Hippocampal formation (tissue), 2 donors: ENCODE measurements at regions not wholly inside any gene's neighbourhood (a gene's known extent, or its start where the extent isn't known, plus 50 kb on each side); places are given as distances from the start of the nearest gene placed in this dataset.
"Not testable (repeated sequence)": the region's sequence is repeated elsewhere in the genome, so short reads cannot be mapped to it uniquely, and the experiment has no call there.

Experiments used
- DNase-seq, 2 donors: peaks; one replicate each; lab custom pipeline; 2025; lab: John Stamatoyannopoulos, UW

DNA sequence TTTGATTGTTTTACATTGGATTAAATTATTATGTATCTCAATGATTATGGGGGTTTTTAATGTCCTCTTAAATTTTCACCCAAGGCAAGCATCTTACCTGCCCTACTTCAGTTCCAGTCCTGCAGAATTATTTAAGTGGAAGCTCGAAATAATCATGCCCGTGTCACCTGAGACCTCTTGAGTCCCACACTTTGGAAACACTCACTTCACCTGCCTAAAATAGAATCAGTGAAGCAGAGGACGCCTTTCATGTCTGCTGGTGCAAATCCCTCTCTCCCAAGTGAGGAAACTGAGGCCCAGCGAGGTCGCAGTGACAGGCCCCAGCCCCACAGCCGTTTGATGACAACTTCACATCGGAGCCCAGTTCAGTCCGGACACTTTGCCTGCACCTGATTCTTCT, 284.6 kb downstream of the C16orf95 start:
- no peak for DNase-seq

DNA sequence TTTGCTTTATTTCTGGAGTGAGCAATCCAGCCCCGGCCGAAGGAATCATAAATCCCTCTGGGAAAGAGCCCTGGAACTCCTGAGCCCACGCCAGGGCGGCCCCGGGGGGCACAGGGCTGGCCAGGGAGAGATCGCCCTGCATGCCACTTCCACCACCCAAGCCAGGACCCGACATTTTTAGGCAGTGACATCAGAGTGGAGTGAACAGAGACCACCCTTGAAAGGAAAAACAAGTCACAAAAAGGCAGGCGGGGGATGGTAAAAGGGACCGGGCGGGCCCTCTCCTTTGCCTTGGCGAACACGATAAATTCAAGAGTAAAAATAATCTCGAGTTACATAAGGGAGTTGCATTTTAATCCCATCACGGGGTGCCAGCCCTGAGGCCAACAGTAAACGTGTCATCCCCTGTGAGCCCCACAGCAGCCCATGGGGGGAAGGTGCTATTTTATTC, 284.1 kb downstream of the C16orf95 start:
- DNase-seq = no peak

- DNase-seq = no peak
Measured at GRCh38 chr16:87033541-87034300, 283.5 kb downstream of the C16orf95 start.

GRCh38 chr16:87034317-87034716, 282.9 kb downstream of the C16orf95 start:
- DNase-seq = no peak

DNA sequence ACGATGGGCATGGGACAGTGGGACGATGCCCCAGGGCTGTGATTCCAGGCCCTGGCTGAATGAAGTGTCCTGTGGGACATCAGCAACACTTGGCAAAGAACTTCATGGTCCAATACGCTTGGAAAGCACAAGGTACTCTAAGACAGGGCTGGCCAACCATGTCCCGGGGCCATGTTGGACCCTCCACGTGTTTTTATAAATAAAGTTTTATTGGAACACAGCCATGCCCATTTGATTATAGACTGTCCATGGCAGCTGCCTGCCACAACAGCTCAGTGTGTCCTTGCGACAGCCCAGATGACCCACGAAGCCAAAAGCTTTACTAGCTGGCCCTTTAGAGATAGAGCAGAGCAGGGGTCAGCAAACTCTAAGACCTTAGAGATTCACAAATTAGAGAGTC, 282.1 kb downstream of the C16orf95 start:
- DNase-seq = no peak

DNA sequence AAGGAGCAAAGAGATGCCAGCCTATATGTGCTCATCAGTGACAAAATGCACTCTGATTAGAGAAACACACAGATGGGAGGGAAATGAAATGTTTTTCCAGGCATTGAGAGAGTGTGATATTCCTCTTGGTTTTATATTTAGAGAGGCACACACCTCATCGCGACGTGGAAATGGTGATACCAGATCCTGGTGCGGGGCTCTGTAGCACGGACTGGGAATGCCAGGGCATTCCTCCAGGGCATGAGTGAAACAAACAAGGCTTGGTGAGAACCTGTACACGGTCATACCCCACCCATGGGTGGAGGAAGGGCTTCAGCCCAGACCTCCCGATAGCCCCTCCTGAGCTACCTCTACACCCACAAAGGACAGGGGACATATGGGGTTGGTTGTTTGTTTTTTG, 280.2 kb downstream of the C16orf95 start:
- no peak for DNase-seq

GRCh38 chr16:87038528-87038927, 278.7 kb downstream of the C16orf95 start:
- not testable (repeated sequence) for DNase-seq

DNA sequence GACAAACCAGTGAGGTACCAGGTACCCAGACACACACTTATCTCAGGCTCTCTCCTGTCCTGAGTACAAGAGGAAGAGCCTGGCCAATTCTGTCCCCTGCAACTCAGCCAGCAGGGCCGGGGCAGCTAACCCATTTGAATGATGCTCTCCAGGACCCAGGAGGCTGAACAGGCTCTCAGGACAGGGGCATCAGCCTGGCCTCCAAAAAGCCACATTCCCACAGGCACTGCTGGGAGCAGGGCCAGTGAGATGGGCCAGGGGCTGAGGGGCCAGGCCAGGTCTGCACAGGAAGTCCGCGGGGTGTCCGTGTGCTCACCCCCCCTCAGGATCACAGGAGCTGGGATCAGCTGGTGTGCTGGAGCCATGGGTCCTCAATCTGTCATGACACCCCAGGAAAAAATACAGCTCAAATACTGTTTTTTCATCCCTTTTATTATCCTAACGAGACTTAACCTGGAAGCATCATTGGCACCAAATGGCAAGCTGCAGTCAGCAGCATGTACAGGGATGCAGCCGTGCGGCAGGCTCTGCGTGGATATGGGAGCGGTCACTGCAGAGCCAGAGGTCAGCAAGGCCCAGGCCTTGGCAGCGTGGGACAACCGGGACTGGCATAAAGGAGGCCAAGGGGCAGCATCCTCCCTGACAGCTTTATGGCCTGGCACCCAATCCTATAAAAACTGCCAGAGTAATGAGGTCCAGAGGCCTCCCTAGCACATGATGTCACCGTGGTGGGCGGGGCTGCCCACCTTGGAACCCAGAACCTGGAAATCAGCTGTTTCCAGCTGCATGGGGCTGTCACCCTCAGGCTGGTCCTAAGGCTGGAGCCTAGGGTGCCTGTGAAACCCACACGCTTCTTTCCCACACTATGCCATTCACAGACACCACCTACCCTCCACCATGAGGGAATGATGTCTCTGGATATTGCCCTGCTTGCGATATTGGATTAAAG, 276.7 kb downstream of the C16orf95 start:
- DNase-seq = no peak

DNA sequence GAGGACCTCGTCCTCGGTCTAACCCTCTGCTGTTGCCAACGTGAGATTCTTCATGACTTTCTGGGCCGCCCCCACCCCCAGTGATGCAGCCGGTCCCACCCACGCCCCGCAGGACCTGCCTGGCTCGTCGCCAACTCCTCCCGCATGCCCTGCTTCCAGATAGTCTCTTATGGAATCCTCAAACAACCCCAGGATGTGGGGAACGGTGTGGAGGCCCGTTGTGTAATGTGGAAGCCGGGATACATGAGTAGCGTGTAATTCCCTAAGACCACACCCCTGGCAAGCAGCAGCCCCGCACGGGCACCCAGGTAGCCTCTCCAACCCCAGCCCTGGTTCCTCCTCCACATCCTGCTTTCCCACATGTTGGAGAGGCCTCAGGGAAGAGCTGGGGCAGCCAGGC, 275.9 kb downstream of the C16orf95 start:
- DNase-seq = no peak

DNA sequence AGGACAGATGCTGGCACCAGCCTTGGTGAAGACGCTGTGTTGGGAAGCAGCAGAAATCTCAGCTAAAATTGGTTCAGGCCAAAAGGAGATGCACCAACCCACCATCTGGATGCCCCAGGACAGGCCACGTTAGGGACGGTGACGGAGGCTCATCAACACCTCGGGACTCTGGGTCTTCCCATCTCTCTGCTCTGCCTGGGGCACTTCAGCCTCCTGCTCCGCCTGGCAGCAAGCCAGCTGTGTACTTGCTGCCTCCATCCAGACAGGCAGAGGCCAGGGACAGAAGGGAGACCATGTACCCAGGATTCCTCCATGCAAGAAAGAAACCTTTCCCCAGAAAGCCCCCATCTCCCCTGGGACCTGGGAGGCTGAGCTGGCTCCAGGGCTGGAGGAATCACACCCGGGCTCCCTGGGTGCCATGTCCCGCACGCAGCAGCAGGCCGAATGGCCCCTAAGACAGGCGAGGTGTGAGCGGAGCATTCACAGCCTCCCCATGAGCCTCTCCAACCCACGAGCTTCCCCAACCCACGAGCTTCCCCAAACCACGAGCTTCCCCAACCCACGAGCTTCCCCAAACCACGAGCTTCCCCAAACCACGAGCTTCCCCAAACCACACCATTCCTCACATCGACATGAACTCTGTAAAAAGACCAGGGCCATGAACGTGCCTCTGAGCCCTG, 274.5 kb downstream of the C16orf95 start:
- no peak for DNase-seq

DNA sequence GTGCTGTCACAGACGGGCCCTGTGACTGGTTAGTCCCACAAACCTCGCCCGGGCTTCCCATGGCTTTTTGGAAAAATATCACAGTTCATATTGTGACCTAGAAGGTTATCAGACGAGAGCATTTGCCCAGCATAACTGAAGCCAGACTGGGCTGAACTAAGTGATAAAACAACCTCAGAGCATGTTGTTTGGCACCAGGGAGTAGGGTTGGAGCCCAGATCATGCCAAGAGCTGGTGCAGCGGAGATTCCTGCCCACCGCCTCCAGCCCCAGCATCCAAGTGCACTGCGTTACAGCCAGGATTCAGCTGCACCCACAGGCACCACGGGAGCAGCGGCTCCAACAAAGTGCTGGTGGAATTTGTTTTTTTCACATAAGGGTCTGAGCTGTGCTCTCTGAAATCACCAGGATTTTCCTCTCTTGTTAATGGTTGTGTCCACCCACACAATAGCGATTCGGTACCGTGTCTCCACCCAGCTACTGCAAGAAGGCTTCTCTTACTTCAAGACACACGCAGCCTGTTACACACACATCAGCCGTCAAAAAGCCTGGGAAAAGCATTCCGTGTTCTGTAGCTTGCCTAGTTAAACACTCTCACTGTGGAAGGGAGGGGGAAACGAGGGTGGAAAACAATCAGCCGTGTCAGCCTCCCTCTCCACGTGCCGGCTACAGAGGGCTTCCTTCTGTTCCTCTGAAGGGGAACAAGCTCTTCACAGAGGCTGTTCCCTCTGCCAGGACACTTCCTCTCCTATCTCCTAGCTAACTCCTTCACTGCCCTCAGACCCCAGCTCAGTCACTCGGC, 273.8 kb downstream of the C16orf95 start:
- no peak for DNase-seq

GRCh38 chr16:87044032-87044382, 273.2 kb downstream of the C16orf95 start:
- DNase-seq = no peak

GRCh38 chr16:87044829-87045228, 272.4 kb downstream of the C16orf95 start:
- DNase-seq = no peak

DNA sequence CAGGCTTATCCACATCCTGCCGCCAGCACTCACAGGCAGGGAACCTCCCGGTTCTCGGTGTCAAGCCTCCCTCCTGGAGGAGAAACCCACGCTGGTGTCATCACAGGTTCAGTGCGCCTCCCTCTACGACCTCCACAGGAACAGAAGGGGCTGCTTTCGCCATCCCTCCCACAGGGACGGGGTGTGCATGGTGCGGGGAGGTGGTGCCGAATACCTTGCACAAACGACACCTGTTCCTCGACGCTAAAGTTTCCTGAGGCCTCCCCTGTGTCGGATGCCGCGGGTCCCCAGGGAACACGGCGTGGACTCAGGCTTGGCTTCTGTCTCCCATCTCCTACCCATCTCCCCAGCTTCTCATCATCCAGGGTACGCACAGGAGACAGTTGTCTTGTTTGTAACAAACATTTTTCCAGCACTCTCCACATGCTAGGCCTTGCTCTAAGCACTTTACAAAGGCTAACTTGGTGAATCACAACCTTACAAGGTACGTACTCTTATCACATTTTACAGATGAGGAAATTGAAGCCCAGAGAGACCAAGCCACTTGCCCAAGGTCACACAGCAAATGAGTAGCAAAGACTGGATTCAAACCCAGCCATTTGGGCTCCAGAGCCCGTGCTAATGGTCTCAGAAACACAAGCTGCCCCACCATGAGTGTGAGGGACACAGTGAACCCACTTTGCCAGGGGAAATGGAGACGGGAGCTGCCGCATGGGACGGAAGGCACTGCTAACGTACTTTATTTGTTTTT, 271.6 kb downstream of the C16orf95 start:
- DNase-seq = no peak

GRCh38 chr16:87046235-87046634, 271.0 kb downstream of the C16orf95 start:
- DNase-seq = no peak

DNA sequence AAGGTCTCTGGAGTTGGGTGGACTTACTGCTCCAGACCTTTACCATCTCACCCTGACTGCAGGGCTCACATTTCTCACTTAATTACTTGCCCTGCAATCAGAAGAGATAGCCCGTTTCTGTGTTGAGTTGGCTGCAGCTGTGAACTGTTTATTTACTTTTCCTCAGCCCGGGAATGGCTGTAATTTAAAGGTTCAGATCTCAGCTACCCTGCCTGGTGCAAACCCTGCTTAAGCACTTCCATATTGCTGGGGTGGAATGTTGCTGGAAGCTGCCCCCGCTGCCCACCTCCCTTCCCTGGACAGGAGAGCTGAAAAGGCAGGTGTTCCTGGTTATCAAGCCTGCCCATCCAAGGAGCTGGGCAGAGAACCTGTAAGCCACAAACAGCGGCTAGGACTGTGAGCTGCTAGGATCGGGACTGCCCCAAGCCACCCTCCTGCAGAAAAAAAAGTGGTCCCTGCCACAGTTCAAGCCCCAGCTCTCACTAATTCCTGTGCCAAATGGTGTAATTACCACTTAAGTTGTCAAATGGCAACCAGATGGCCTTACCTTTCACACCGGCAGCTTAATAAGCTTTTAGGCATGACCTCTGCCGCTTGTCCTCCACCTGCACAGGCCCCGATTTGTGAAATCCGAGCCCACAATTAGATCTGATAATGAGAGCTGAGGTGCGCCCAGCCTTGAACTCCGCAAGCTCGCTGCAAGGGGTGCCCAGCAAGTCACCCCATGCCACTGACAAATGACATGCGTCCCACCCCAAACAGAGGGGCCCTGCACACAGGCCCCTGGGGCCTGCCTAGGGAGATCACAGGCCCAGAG, 269.8 kb downstream of the C16orf95 start:
- no peak for DNase-seq

- no peak for DNase-seq
Measured at GRCh38 chr16:87048038-87048729, 269.0 kb downstream of the C16orf95 start.

DNA sequence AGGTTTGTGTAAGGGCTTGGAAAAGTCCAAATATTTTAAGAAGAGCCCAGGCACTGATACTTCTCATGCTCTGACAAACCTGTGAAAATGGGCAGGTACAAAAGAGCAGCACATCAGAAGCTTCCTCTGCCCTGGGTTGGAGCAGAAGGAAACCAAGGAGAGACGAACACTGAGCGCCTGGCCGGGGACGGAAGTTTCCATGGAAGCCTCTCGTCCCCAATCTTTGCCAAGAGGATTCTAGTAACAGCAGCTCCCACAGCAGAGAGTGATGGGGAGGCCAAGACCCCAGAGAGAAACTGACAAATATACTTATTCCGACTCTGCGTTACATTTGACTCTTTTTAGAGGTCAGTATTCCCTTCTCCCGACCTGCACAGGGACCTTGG, 268.5 kb downstream of the C16orf95 start:
- DNase-seq = no peak

- not testable (repeated sequence) for DNase-seq
Measured at GRCh38 chr16:87049216-87049615, 268.0 kb downstream of the C16orf95 start.
